C4-2B (cell line): ENCODE measurements at regions not wholly inside any gene's neighbourhood (a gene's known extent, or its start where the extent isn't known, plus 50 kb on each side); places are given as distances from the start of the nearest gene placed in this dataset.

Experiments
- CTCF ChIP-seq: fragments of 450-650 bp; conservative IDR thresholded peaks from 2 replicates; pipeline ENCODE4 v1.5.1; 2017; ENCODE audit warnings: mild to moderate bottlenecking
- ZFX ChIP-seq: fragments of 450-650 bp; IDR thresholded peaks from 2 replicates; pipeline ENCODE4 v1.6.1; 2017

DNA sequence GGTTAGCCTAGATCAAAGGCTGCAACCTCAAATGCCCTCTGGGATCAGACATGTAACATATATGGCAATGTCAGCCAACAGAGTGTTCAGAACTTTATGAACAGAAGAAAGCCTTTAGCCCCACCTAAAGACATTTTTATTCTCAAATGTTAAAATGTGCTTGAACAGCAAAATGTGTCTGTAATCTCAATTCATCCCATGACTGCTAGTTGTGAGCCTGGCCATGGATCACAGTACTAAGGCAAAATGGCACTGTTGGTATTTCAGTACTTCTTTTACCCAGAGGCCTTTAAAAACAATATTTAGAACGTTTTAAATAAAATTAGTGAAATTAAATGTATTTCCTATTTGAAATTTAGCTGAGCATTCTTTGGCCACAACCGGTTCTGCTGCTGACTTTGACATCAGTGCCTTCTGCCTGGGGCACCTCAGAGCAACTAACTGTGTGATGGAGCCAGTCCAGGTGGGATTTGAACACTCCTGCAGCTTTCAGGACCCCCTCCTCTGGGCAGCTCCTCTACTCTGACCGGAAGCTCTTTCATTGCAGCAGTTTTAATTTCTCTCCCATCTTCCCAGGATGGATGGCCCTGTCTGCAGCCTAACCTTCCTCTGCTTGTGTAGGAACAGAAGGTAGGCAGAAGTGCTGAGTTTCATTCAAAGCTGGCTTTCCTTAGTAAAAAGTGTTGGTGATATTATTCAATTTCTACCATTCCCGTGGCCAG is 68.3 kb upstream of the NFIA start:
- TF ChIP-seq CTCF (no peak), ZFX (no peak)
